ENCODE measurements at regions not wholly inside any gene's neighbourhood (a gene's known extent, or its start where the extent isn't known, plus 50 kb on each side); places are given as distances from the start of the nearest gene placed in this dataset.

GRCh38 chr15:95284492-95284891 is 1046.0 kb upstream of the NR2F2 start:
- H3K27ac ChIP-seq (ENCODE audit: low read depth, low read length, poor library complexity, severe bottlenecking) = no peak overlapping the region
- no peaks in the 10 kb centered on the region for H3K27me3 ChIP-seq (replicated peaks; ENCODE audit: insufficient read depth, low read depth, low read length, poor library complexity)
- TF ChIP-seq, protein P1, sequence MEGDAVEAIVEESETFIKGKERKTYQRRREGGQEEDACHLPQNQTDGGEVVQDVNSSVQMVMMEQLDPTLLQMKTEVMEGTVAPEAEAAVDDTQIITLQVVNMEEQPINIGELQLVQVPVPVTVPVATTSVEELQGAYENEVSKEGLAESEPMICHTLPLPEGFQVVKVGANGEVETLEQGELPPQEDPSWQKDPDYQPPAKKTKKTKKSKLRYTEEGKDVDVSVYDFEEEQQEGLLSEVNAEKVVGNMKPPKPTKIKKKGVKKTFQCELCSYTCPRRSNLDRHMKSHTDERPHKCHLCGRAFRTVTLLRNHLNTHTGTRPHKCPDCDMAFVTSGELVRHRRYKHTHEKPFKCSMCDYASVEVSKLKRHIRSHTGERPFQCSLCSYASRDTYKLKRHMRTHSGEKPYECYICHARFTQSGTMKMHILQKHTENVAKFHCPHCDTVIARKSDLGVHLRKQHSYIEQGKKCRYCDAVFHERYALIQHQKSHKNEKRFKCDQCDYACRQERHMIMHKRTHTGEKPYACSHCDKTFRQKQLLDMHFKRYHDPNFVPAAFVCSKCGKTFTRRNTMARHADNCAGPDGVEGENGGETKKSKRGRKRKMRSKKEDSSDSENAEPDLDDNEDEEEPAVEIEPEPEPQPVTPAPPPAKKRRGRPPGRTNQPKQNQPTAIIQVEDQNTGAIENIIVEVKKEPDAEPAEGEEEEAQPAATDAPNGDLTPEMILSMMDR (conservative IDR thresholded peaks at IDR 0.05; ENCODE audit: low read depth, low read length) = no peak
- TF ChIP-seq EZH2 (IDR thresholded peaks at IDR 0.05; ENCODE audit: borderline replicate concordance, low read depth, low read length, poor library complexity, severe bottlenecking) = no peak
- peaks cover 32% of the 10 kb centered on the region for H3K4me1 ChIP-seq (ENCODE audit: insufficient read depth, low read length, poor library complexity, severe bottlenecking)
- no peaks in the 10 kb centered on the region for H3K9me3 ChIP-seq (ENCODE audit: low read depth, low read length, poor library complexity, severe bottlenecking)
- no peak for DNase-seq (ENCODE audit: low spot score)
- no peaks in the 10 kb centered on the region for H3K36me3 ChIP-seq (ENCODE audit: insufficient read depth, low read length, poor library complexity, severe bottlenecking)
- ChIA-PET POLR2A (ENCODE audit: low non-redundant PET) (no interaction called here), CTCF (no interaction called here)
- intact Hi-C loops (cut with micrococcal nuclease; ENCODE audit: unreplicated experiment) = no loop called here
- H3K4me3 ChIP-seq (ENCODE audit: low read depth, low read length, poor library complexity, severe bottlenecking) = no peak overlapping the region
- BruUV-seq (replicated peaks) = no TSS peak

DNA sequence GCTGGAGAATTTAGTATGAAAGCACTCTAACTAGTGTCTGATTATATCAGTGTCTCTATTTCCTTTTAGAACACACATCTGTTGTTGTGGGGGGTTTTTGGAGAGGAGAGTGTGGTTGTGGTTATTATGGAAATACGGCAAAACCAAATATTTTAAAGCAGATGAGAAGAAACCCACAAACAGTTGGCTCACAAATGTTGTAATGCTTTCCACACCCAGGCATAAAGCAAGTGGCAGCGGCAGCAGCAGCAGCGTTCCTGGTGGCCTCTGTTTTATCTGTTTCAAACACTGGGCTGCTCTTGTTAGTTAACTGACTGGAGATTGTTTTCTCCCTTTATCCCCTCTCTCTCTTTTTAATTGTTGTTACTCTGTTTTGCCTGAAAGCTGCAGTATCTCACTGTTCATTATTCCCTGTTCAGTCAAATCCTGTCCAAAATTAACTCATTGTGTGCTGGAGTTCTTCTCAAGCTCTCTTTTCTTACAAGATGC is 1045.5 kb upstream of the NR2F2 start:
- Histone ChIP-seq H3K36me3 (ENCODE audit: insufficient read depth, low read length, poor library complexity, severe bottlenecking) (no peaks in the 10 kb centered on the region), H3K4me1 (ENCODE audit: insufficient read depth, low read length, poor library complexity, severe bottlenecking) (peaks cover 32% of the 10 kb centered on the region), H3K9me3 (ENCODE audit: low read depth, low read length, poor library complexity, severe bottlenecking) (no peaks in the 10 kb centered on the region), H3K4me3 (ENCODE audit: low read depth, low read length, poor library complexity, severe bottlenecking) (no peak overlapping the region), H3K27me3 (replicated peaks; ENCODE audit: insufficient read depth, low read depth, low read length, poor library complexity) (no peaks in the 10 kb centered on the region), H3K27ac (ENCODE audit: low read depth, low read length, poor library complexity, severe bottlenecking) (no peak overlapping the region)
- ChIA-PET CTCF (no interaction called here), POLR2A (ENCODE audit: low non-redundant PET) (interaction anchor here (0.7 kb wide), 1 partner anchor 990 kb away, joined by 3 read pairs; no protein-coding TSS in a partner anchor)
- no peak for TF ChIP-seq EZH2 (IDR thresholded peaks at IDR 0.05; ENCODE audit: borderline replicate concordance, low read depth, low read length, poor library complexity, severe bottlenecking)
- TF ChIP-seq, protein P1 (conservative IDR thresholded peaks at IDR 0.05; ENCODE audit: low read depth, low read length) = peak; percentile 49
- no TSS peak for BruUV-seq (replicated peaks)
- DNase-seq (ENCODE audit: low spot score) = peak; percentile 68
- intact Hi-C loops (cut with micrococcal nuclease; ENCODE audit: unreplicated experiment) = no loop called here

GRCh38 chr15:95286352-95286880 is 1044.1 kb upstream of the NR2F2 start:
- CTCF ChIA-PET = no interaction called here
- intact Hi-C loops (cut with micrococcal nuclease; ENCODE audit: unreplicated experiment) = no loop called here
- no peak overlapping the region for H3K4me3 ChIP-seq (ENCODE audit: low read depth, low read length, poor library complexity, severe bottlenecking)

More at GRCh38 chr15:95286352-95286880, 1044.1 kb upstream of the NR2F2 start:
- TF ChIP-seq, protein P1 (conservative IDR thresholded peaks at IDR 0.05; ENCODE audit: low read depth, low read length) = no peak
- no peak for TF ChIP-seq EZH2 (IDR thresholded peaks at IDR 0.05; ENCODE audit: borderline replicate concordance, low read depth, low read length, poor library complexity, severe bottlenecking)
- Histone ChIP-seq H3K36me3 (ENCODE audit: insufficient read depth, low read length, poor library complexity, severe bottlenecking) (no peaks in the 10 kb centered on the region), H3K27me3 (replicated peaks; ENCODE audit: insufficient read depth, low read depth, low read length, poor library complexity) (no peaks in the 10 kb centered on the region), H3K9me3 (ENCODE audit: low read depth, low read length, poor library complexity, severe bottlenecking) (no peaks in the 10 kb centered on the region), H3K4me1 (ENCODE audit: insufficient read depth, low read length, poor library complexity, severe bottlenecking) (peaks cover 32% of the 10 kb centered on the region), H3K27ac (ENCODE audit: low read depth, low read length, poor library complexity, severe bottlenecking) (no peak overlapping the region)
- POLR2A ChIA-PET (ENCODE audit: low non-redundant PET) = no interaction called here
- no peak for DNase-seq (ENCODE audit: low spot score)
- no TSS peak for BruUV-seq (replicated peaks)
